RWPE1 (cell line): ENCODE measurements at regions not wholly inside any gene's neighbourhood (a gene's known extent, or its start where the extent isn't known, plus 50 kb on each side); places are given as distances from the start of the nearest gene placed in this dataset.

Experiments used
- CTCF ChIA-PET: fragments of 350-600 bp; sonication (Branson Sonifier 250); formaldehyde crosslinking; extraction: SDS; loops from one replicate; lab custom pipeline; 2021; lab: Yijun Ruan, JAX
- POLR2A ChIA-PET: fragments of 400-600 bp; formaldehyde crosslinking; extraction: SDS; loops from one replicate; lab custom pipeline; 2020; ENCODE audit warnings: antibody characterized with exemption; ENCODE audit not compliant: low non-redundant PET; lab: Yijun Ruan, JAX
- DNase-seq: peaks from one replicate; pipeline ENCODE4 v3.0.0; 2012; ENCODE audit warnings: low spot score
- H3K27ac ChIP-seq: fragments of 450-650 bp; 2 replicates; pipeline ENCODE4 v1.5.1; 2017
- TF ChIP-seq, protein P1 (sequence below): fragments of 450-650 bp; conservative IDR thresholded peaks from 2 replicates; pipeline ENCODE4 v1.5.1; 2017; ENCODE audit warnings: low read depth, mild to moderate bottlenecking

DNA sequence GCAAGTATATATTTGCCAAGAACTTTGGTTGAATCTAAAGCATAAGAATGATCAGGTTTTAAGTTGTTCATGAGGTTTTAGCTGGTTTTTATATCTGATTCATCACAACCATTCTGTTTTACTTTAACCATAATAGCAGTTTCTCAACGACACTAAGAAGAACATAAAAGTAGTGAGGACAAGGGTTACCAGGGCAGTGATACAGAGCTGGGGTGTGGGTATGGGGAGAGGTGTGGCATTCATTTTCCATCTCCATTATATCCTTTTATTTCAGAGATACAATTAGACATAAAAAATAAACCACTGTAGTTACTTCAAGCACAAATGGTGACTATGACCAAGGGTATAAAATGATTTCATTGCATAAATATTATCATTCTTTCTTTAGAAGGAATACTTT lies 149.8 kb upstream of the STEAP4 start:
- POLR2A ChIA-PET, result no interaction called here
- no peak for DNase-seq
- no peak overlapping the region for H3K27ac ChIP-seq
- CTCF ChIA-PET, result no interaction called here
- TF ChIP-seq, protein P1, sequence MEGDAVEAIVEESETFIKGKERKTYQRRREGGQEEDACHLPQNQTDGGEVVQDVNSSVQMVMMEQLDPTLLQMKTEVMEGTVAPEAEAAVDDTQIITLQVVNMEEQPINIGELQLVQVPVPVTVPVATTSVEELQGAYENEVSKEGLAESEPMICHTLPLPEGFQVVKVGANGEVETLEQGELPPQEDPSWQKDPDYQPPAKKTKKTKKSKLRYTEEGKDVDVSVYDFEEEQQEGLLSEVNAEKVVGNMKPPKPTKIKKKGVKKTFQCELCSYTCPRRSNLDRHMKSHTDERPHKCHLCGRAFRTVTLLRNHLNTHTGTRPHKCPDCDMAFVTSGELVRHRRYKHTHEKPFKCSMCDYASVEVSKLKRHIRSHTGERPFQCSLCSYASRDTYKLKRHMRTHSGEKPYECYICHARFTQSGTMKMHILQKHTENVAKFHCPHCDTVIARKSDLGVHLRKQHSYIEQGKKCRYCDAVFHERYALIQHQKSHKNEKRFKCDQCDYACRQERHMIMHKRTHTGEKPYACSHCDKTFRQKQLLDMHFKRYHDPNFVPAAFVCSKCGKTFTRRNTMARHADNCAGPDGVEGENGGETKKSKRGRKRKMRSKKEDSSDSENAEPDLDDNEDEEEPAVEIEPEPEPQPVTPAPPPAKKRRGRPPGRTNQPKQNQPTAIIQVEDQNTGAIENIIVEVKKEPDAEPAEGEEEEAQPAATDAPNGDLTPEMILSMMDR, result no peak

DNA sequence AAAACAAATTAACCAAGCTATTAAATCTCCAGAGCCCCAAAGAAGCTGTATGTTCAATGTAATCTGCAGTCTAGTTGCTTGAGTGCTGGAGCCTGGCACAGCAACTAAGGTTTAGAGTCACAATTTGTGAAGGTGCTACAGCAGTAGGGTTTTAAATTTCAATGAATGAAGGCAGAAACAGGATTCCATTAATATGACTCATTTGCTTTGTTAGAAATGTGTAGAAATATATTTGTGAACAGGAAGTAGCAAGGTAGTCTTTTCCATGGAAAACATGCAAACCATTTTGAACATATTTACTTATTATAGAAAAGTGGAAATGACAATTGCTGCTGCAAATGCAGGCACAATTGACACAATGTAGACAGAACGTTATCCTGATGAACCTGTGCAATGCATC lies 149.0 kb upstream of the STEAP4 start:
- TF ChIP-seq, protein P1, result no peak
- CTCF ChIA-PET, result no interaction called here
- POLR2A ChIA-PET, result no interaction called here

DNA sequence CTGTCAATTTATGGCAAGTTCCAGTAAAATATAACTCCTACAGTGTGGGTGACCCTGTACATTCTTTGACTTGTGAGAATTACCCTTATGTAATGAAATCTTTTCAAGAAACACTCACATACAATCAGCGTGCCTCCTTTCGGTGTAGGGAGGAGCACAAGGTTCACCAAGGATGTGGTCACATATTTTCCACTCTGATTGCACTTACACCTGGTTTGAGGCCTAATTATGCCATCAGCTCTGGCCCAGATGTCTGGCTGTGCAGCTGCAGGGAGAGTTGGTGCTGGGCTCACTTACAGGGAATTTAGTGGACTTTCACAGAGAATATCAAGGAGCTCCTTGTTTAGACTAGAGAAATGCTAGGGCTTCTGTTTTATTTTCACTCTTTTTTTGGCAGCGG lies 146.0 kb upstream of the STEAP4 start:
- no peak for DNase-seq
- ChIA-PET POLR2A (no interaction called here), CTCF (no interaction called here)
- TF ChIP-seq, protein P1, result no peak
- no peak overlapping the region for H3K27ac ChIP-seq

More for the DNA sequence above, 149.0 kb upstream of the STEAP4 start:
- no peak overlapping the region for H3K27ac ChIP-seq
- peak; percentile 29 for DNase-seq

- no peak overlapping the region for H3K27ac ChIP-seq
- TF ChIP-seq, protein P1, result no peak
- POLR2A ChIA-PET, result no interaction called here
- no peak for DNase-seq
- CTCF ChIA-PET, result no interaction called here
These were observed 144.2 kb upstream of the STEAP4 start for GRCh38 chr7:88450874-88451273.

- TF ChIP-seq, protein P1, result no peak
- POLR2A ChIA-PET, result no interaction called here
- no peak for DNase-seq
- CTCF ChIA-PET, result no interaction called here
- no peak overlapping the region for H3K27ac ChIP-seq
These were observed 142.7 kb upstream of the STEAP4 start for GRCh38 chr7:88449410-88449809.

DNA sequence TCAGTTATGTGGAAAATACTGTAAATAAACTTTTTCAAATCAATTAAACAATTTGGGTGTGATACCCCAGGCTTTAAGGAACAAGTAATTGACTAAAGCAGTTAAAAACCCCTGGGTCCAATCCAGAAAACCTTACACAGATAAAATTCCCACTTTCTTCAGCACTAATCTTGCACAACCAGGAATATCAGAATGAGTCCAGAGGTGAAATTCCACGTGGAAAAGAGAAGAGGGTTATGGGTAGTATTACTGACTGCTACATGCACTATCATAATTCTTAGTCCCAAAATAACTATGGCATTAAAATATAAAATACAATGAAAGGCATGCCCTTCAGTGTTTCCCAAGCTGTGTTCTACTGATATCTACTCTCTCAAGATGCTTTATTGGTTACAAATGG lies 135.7 kb upstream of the STEAP4 start:
- ChIA-PET POLR2A (no interaction called here), CTCF (no interaction called here)
- no peak overlapping the region for H3K27ac ChIP-seq
- DNase-seq, result no peak
- TF ChIP-seq, protein P1, result no peak

GRCh38 chr7:88437132-88437531 lies 130.4 kb upstream of the STEAP4 start:
- TF ChIP-seq, protein P1, result no peak
- ChIA-PET CTCF (no interaction called here), POLR2A (no interaction called here)
- H3K27ac ChIP-seq, result no peak overlapping the region
- no peak for DNase-seq
